HEK293 (cell line): ENCODE measurements at regions not wholly inside any gene's neighbourhood (a gene's known extent, or its start where the extent isn't known, plus 50 kb on each side); places are given as distances from the start of the nearest gene placed in this dataset.

Source experiments
- CTCF ChIA-PET: fragments of 350-600 bp; formaldehyde crosslinking; extraction: SDS; loops from one replicate; lab custom pipeline; 2021; ENCODE audit warnings: antibody characterized with exemption; lab: Yijun Ruan, JAX
- POLR2A ChIA-PET: fragments of 300-600 bp; formaldehyde crosslinking; extraction: SDS; loops from one replicate; lab custom pipeline; 2020; ENCODE audit warnings: antibody characterized with exemption, inconsistent platforms; lab: Yijun Ruan, JAX
- H3K27ac ChIP-seq: fragments of 200-500 bp; sonication (Bioruptor generic); 2 replicates; pipeline ENCODE4 v1.5.1; 2014; ENCODE audit warnings: low read depth, low read length, control low read depth, inconsistent platforms; ENCODE audit errors: extremely low read depth
- H3K36me3 ChIP-seq, 2 experiments: fragments of 200-500 bp in 1 of 2; sonication (Bioruptor generic) in 1 of 2; 1 replicate in 1 of 2; 2 replicates in 1 of 2; pipeline ENCODE4 v1.5.1; 2014 to 2017; ENCODE audit warnings: inconsistent platforms in 2 of 2, low read length in 2 of 2; ENCODE audit not compliant: control insufficient read depth in 2 of 2, insufficient read depth in 1 of 2
- H3K4me1 ChIP-seq: fragments of 200-500 bp; sonication (Bioruptor generic); 2 replicates; pipeline ENCODE4 v1.5.1; 2014; ENCODE audit warnings: mild to moderate bottlenecking, low read length, inconsistent platforms; ENCODE audit not compliant: control insufficient read depth, insufficient read depth
- H3K4me3 ChIP-seq: 2 replicates; pipeline ENCODE4 v1.5.1; 2011; ENCODE audit warnings: low read depth, mild to moderate bottlenecking, control low read depth, low read length, moderate library complexity
- H3K9me3 ChIP-seq: fragments of 200-500 bp; sonication (Bioruptor generic); 2 replicates; pipeline ENCODE4 v1.5.1; 2014; ENCODE audit warnings: low read depth, low read length, inconsistent platforms; ENCODE audit not compliant: control insufficient read depth, insufficient read depth
- AEBP2 ChIP-seq: fragments of 450-650 bp; formaldehyde crosslinking; IDR thresholded peaks from 2 replicates; pipeline ENCODE4 v1.5.1; 2016; ENCODE audit warnings: missing biosample characterization, missing genetic modification characterization, borderline replicate concordance
- BCL11A ChIP-seq: fragments of 450-650 bp; formaldehyde crosslinking; IDR thresholded peaks from 2 replicates; pipeline ENCODE4 v1.5.1; 2016; ENCODE audit warnings: low read depth, missing biosample characterization, missing genetic modification characterization
- GLI2 ChIP-seq: fragments of 450-650 bp; formaldehyde crosslinking; IDR thresholded peaks from 2 replicates; pipeline ENCODE4; 2017; ENCODE audit warnings: missing biosample characterization, missing genetic modification characterization, low read depth, borderline replicate concordance
- KLF16 ChIP-seq: fragments of 450-650 bp; formaldehyde crosslinking; IDR thresholded peaks from 2 replicates; pipeline ENCODE4 v1.5.1; 2017; ENCODE audit warnings: missing biosample characterization, missing genetic modification characterization
- KLF7 ChIP-seq: fragments of 450-650 bp; formaldehyde crosslinking; IDR thresholded peaks from 2 replicates; pipeline ENCODE4 v1.5.1; 2016; ENCODE audit warnings: missing biosample characterization, missing genetic modification characterization, borderline replicate concordance
- PRDM2 ChIP-seq: fragments of 450-650 bp; formaldehyde crosslinking; IDR thresholded peaks from 2 replicates; pipeline ENCODE4 v1.5.1; 2016; ENCODE audit warnings: missing biosample characterization, missing genetic modification characterization, borderline replicate concordance
- ZBTB21 ChIP-seq: fragments of 450-650 bp; formaldehyde crosslinking; IDR thresholded peaks from 2 replicates; pipeline ENCODE4 v1.5.1; 2017; ENCODE audit warnings: missing biosample characterization, missing genetic modification characterization
- ZBTB48 ChIP-seq: fragments of 450-650 bp; formaldehyde crosslinking; IDR thresholded peaks from 2 replicates; pipeline ENCODE4 v1.5.1; 2016; ENCODE audit warnings: missing biosample characterization, missing genetic modification characterization
- ZNF157 ChIP-seq: fragments of 450-650 bp; formaldehyde crosslinking; IDR thresholded peaks from 2 replicates; pipeline ENCODE4 v1.5.1; 2016; ENCODE audit warnings: missing biosample characterization, missing genetic modification characterization
- ZNF26 ChIP-seq: fragments of 450-650 bp; formaldehyde crosslinking; IDR thresholded peaks from 2 replicates; pipeline ENCODE4 v1.5.1; 2016; ENCODE audit warnings: missing biosample characterization, missing genetic modification characterization
- ZNF37A ChIP-seq: fragments of 450-650 bp; IDR thresholded peaks from 2 replicates; pipeline ENCODE4 v1.5.1; 2018; ENCODE audit warnings: missing biosample characterization, missing genetic modification characterization
- ZNF391 ChIP-seq: fragments of 450-650 bp; formaldehyde crosslinking; IDR thresholded peaks from 2 replicates; pipeline ENCODE4 v1.5.1; 2016; ENCODE audit warnings: low read depth, missing biosample characterization, missing genetic modification characterization, borderline replicate concordance
- ZNF404 ChIP-seq: fragments of 450-650 bp; formaldehyde crosslinking; IDR thresholded peaks from 2 replicates; pipeline ENCODE4 v1.5.1; 2017; ENCODE audit warnings: missing biosample characterization, missing genetic modification characterization
- ZNF600 ChIP-seq: fragments of 450-650 bp; formaldehyde crosslinking; IDR thresholded peaks from 2 replicates; pipeline ENCODE4 v1.5.1; 2016; ENCODE audit warnings: missing biosample characterization, missing genetic modification characterization
- TF ChIP-seq, protein P1 (sequence below): fragments of 450-650 bp; formaldehyde crosslinking; IDR thresholded peaks from 2 replicates; pipeline ENCODE4 v1.5.1; 2016; ENCODE audit warnings: missing biosample characterization, missing genetic modification characterization

DNA sequence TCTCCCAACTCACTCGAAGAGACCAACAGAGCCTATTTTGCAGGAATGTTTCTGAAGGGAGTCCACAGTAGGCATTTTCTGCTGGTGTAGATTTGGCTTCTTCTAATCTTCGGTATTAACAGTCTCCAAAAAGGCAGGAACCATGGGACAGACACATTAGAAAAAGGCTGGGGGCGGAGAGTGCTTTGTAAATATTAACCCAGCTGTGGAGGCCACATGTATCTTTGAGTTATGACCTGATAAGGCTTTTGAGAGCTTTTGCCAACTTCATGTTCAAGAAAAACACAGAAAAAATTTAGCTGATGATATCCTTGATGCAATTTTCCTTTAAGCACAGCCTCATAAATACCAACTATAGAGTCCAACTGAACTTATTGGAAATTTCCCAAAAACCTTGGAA is 119.4 kb upstream of the TSHZ2 start (continued):
- no peak for TF ChIP-seq ZNF600
- TF ChIP-seq BCL11A, result no peak
- TF ChIP-seq KLF16 (tag by site-specific recombination), result no peak
- TF ChIP-seq ZNF404, result no peak
- no peak for TF ChIP-seq ZBTB48 (tag by site-specific recombination)
- no peak for TF ChIP-seq AEBP2 (tag by site-specific recombination)
- TF ChIP-seq ZNF37A (tag by site-specific recombination), result no peak
- no peak for TF ChIP-seq GLI2 (tag by site-specific recombination)
- no peak for TF ChIP-seq KLF7 (tag by site-specific recombination)
- TF ChIP-seq PRDM2 (tag by site-specific recombination), result no peak
- no peak for TF ChIP-seq ZNF391 (tag by site-specific recombination)
- TF ChIP-seq ZBTB21, result no peak

DNA sequence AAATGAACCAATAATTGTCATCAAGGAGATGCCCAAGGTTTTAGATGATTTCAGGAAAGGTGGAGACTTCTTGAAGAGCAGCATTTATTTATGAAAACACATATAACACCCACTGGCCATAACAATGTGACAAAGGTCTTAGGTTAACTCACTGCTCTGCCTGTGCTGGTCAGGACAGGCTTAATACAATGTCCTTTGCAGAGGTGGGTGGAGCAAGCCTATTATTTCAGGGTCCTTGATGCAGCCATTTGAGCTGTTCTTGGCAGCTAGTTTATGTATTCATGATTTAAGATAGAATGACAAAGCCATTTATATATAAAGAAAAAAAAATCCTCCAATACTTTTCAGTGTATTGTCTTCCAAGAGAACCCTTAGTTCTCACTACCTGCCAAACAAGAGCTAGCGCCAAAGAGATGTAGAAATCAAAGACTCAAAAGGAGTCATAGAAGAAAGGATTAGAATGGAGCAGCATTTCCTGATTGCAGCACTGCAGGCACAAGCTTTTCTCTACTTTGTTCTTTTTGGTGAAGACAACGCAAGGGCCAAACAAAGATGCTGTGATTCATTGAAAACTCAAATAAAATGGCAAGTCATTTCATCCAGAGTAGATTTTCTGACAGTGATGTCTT is 124.3 kb upstream of the TSHZ2 start:
- Histone ChIP-seq H3K36me3 (no peaks in the 10 kb centered on the region), H3K9me3 (no peaks in the 10 kb centered on the region), H3K4me3 (no peak overlapping the region), H3K27ac (no peak overlapping the region), H3K4me1 (no peaks in the 10 kb centered on the region; the same call in 1 of the 2 replicates)
- ChIA-PET CTCF (no interaction called here), POLR2A (no interaction called here)
- TF ChIP-seq ZNF404 (no peak), ZNF157 (tag by site-specific recombination) (no peak), ZNF26 (no peak)
- TF ChIP-seq, protein P1, sequence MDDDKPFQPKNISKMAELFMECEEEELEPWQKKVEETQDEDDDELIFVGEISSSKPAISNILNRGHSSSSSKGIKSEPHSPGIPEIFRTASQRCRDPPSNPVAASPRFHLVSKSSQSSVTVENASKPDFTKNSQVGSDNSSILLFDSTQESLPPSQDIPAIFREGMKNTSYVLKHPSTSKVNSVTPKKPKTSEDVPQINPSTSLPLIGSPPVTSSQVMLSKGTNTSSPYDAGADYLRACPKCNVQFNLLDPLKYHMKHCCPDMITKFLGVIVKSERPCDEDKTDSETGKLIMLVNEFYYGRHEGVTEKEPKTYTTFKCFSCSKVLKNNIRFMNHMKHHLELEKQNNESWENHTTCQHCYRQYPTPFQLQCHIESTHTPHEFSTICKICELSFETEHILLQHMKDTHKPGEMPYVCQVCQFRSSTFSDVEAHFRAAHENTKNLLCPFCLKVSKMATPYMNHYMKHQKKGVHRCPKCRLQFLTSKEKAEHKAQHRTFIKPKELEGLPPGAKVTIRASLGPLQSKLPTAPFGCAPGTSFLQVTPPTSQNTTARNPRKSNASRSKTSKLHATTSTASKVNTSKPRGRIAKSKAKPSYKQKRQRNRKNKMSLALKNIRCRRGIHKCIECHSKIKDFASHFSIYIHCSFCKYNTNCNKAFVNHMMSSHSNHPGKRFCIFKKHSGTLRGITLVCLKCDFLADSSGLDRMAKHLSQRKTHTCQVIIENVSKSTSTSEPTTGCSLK, result no peak
